ENCODE measurements at regions not wholly inside any gene's neighbourhood (a gene's known extent, or its start where the extent isn't known, plus 50 kb on each side); places are given as distances from the start of the nearest gene placed in this dataset.

DNA sequence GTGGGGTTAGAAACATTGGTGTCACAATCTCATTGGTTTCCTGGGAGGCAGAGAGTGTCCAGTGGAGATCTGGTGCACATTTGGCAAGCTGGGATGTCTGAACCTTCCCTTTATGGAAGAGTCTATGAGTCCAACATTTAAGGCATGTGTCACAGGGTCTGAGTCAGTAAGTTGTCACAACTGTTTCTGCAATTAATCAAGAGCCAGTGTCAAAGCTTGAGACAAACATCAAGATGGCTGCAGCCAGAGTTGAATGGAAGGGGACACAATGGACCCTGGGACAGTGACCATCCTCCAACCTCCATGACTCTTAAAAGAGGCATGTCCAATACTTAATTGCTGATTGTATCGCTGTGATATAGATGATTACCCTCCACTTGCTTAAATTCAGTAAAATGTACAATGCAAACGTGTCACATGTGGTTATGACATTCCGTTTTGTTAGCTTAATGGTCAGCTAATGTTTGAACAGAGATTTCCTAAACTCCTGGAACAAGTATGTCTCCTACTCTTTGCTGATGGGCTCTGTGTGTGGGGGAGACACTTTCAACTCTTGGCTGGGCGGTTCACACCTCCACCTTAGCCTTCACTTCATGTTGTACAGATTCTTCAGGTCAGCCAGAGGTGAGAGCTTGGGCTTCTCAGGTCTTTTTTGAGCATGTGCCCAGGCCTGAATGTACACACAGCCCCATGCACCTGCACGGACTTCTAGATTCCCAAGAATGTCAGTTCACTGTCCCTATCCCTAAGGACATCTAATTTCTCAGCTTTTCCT is 79.9 kb upstream of the PRR23E start:
- TF ChIP-seq GABPA (IDR thresholded peaks at IDR 0.05 in 1 of 2, conservative IDR thresholded peaks at IDR 0.05 in 1 of 2): no peak
- TF ChIP-seq, protein P1, sequence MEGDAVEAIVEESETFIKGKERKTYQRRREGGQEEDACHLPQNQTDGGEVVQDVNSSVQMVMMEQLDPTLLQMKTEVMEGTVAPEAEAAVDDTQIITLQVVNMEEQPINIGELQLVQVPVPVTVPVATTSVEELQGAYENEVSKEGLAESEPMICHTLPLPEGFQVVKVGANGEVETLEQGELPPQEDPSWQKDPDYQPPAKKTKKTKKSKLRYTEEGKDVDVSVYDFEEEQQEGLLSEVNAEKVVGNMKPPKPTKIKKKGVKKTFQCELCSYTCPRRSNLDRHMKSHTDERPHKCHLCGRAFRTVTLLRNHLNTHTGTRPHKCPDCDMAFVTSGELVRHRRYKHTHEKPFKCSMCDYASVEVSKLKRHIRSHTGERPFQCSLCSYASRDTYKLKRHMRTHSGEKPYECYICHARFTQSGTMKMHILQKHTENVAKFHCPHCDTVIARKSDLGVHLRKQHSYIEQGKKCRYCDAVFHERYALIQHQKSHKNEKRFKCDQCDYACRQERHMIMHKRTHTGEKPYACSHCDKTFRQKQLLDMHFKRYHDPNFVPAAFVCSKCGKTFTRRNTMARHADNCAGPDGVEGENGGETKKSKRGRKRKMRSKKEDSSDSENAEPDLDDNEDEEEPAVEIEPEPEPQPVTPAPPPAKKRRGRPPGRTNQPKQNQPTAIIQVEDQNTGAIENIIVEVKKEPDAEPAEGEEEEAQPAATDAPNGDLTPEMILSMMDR (IDR thresholded peaks at IDR 0.05; ENCODE audit: low read depth, low read length, missing input control): no peak
- no peak for TF ChIP-seq YY1 (IDR thresholded peaks at IDR 0.05)
- no peak for TF ChIP-seq SP1 (IDR thresholded peaks at IDR 0.05)
- TF ChIP-seq, protein P2, sequence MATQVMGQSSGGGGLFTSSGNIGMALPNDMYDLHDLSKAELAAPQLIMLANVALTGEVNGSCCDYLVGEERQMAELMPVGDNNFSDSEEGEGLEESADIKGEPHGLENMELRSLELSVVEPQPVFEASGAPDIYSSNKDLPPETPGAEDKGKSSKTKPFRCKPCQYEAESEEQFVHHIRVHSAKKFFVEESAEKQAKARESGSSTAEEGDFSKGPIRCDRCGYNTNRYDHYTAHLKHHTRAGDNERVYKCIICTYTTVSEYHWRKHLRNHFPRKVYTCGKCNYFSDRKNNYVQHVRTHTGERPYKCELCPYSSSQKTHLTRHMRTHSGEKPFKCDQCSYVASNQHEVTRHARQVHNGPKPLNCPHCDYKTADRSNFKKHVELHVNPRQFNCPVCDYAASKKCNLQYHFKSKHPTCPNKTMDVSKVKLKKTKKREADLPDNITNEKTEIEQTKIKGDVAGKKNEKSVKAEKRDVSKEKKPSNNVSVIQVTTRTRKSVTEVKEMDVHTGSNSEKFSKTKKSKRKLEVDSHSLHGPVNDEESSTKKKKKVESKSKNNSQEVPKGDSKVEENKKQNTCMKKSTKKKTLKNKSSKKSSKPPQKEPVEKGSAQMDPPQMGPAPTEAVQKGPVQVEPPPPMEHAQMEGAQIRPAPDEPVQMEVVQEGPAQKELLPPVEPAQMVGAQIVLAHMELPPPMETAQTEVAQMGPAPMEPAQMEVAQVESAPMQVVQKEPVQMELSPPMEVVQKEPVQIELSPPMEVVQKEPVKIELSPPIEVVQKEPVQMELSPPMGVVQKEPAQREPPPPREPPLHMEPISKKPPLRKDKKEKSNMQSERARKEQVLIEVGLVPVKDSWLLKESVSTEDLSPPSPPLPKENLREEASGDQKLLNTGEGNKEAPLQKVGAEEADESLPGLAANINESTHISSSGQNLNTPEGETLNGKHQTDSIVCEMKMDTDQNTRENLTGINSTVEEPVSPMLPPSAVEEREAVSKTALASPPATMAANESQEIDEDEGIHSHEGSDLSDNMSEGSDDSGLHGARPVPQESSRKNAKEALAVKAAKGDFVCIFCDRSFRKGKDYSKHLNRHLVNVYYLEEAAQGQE (IDR thresholded peaks at IDR 0.05): no peak
